Left ventricle myocardium superior (tissue), 1 donor: ENCODE measurements at regions not wholly inside any gene's neighbourhood (a gene's known extent, or its start where the extent isn't known, plus 50 kb on each side); places are given as distances from the start of the nearest gene placed in this dataset.
"Not testable (repeated sequence)": the region's sequence is repeated elsewhere in the genome, so short reads cannot be mapped to it uniquely, and the experiment has no call there.

Experiments used
- ATAC-seq: fragments of 200-7000 bp; cut with Tn5 transposase; one replicate; pipeline ENCODE4 v1.9.1; 2020; ENCODE audit warnings: mild to moderate bottlenecking, moderate library complexity
- DNase-seq: peaks from one replicate; pipeline ENCODE4 v3.0.0-alpha.2; 2020
- intact Hi-C: fragments of 100-400 bp; cut with micrococcal nuclease; formaldehyde crosslinking; loops from one replicate; pipeline ENCODE4 v1.11.0; 2022
- donor health status: DM: no; HTN: yes; CAD: no; lungs with severe emphysema.

DNA sequence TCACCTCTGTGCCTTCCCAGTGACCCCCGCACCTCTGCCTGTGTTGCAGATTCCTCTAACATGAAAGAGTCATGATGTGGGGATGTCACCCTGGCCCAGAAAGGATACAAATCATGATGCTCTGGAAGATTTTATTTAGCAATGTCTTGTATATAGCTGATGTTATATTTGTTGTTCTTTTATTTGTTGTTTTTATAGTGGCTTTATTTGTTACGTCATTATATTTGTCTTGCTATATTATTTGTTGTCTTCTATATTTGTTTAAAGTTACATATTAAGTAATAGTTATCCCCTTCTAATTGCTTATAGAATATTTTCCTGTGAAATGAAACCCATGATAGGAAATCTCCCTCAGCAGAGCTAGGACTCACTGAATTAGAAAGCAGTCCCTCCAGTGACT, 1149.2 kb downstream of the UQCRFS1 start:
- no peak for ATAC-seq

DNA sequence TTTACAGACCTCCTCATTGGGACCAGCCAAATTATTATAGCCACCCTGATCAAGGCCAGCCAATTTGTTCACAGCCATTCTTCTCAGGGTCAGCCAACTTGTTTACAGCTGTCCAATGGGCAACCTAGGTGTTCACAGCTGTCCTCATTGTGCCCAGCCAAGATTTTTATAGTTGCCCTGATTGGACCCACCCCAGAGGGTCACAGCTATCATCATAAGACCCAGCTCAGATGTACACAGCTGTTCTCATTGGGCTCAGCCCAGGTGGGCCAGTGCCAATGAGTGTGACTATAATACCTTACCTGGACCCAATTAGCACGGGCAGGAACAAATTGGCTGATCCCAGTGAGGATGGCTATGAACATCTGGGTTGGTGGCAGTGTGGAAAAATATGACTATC, 1151.8 kb downstream of the UQCRFS1 start:
- DNase-seq (no peak), ATAC-seq (no peak)

More for the DNA sequence above, 1149.2 kb downstream of the UQCRFS1 start:
- DNase-seq, result no peak
- intact Hi-C loops, result no loop called here

DNA sequence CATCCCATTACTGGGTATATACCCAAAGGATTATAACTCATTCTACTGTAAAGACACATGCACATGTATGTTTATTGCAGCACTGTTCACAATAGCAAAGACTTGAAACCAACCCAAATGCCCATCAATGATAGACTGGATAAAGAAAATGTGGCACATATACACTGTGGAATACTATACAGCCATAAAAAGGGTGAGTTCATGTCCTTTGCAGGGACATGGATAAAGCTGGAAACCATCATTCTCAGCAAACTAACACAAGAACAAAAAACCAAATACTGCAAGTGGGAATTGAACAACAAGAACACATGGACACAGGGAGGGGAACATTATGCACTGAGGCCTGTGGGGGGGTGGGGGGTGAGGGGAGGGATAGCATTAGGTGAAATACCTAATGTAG, 1155.9 kb downstream of the UQCRFS1 start:
- intact Hi-C loops, ATAC-seq, DNase-seq: not testable (repeated sequence)

More for the DNA sequence above, 1151.8 kb downstream of the UQCRFS1 start:
- intact Hi-C loops, result no loop called here

DNA sequence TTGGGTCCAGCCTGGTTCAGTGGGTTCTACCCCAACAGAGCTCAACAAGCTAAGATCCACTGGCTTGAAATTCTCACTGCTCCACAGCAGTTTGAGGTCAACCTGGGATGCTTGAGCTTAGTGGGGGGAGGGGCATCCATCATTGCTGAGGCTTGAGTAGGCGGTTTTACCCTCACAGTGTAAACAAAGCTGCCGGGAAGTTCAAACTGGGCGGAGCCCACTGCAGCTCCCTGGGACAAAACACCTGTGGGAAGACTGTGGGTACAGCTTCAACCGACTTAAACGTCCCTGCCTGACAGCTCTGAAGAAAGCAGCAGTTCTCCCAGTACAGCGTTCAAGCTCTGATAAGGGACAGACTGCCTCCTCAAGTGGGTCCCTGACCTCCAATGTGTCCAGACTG, 1161.9 kb downstream of the UQCRFS1 start:
- intact Hi-C loops, result no loop called here

DNA sequence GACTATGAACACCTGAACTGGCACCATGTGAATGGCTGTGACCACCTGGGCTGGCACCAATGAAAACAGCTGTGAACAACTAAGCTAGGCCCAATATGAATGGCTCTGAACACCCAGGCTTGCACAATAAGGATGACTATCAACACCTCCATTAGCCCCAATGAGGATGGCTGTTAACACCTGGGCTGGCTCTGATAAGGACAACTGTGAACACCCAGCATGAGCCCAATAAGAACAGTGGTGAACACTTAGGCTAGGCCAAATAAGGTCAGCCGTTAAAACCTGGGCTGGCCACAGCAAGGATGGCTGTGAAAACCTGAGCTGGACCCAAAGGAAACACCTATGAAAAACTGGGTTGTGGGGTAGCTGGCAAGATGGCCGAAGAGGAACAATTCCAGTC, 1163.1 kb downstream of the UQCRFS1 start:
- DNase-seq (no peak), ATAC-seq (no peak)
- intact Hi-C loops, result no loop called here

More for the DNA sequence above, 1161.9 kb downstream of the UQCRFS1 start:
- ATAC-seq (no peak), DNase-seq (no peak)

DNA sequence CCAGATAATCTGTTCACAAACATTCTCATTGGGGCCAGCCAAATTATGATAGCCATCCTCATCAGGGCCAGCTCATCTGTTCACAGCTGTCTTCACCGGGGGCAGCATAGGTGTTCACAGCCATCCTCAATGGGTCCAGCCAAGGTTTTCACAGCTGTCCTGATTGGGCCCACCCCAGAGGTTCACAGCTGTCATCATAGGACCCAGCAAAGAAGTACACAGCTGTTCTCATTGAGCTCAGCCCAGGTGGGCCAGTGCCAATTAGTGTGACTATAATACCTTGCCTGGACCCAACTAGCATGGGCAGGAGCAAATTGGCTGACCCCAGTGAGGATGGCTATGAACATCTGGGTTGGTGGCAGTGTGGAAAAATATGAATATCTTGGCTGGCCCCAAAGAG, 1166.0 kb downstream of the UQCRFS1 start:
- no peak for ATAC-seq
- intact Hi-C loops, result no loop called here
- no peak for DNase-seq

DNA sequence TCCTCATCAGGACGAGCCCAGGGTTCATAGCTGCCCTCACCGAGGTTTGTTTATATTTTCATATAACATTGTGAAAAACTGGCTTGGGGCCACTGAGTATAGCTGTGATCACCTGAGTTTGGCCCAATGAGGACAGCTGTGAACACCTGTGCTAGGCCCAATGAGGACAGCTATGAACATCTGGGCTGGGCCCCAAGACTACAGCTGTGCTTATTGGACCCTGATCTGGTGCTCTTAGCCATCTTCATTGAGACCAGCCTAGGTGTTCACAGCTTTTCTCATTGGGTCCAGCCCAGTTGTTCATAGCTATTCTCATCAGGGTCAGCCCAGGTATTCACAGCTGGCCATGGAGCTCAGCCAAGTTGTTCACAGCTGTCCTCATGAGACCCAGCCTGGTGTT, 1167.3 kb downstream of the UQCRFS1 start:
- intact Hi-C loops, result no loop called here
- ATAC-seq (no peak), DNase-seq (no peak)

DNA sequence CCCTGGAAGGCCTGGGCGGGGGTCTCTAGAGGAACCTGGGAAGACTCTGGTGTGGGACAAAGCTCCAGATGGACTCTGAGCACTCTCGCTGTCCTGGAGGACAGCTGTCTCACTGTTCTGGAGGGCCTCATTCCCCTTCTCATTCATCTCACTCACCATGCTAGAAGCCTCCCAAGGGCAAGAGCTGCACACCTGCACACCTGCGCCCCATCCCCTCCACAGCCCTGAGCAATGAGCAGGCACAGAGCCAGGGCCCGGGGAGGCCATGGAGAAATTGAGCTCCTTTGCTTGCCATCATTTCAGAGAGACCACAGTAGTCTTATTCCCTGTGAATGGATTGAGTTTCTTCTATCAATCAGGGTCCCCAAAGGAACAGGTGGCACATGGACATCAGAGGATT, 1168.5 kb downstream of the UQCRFS1 start:
- no peak for ATAC-seq
- no peak for DNase-seq
- intact Hi-C loops, result no loop called here

DNA sequence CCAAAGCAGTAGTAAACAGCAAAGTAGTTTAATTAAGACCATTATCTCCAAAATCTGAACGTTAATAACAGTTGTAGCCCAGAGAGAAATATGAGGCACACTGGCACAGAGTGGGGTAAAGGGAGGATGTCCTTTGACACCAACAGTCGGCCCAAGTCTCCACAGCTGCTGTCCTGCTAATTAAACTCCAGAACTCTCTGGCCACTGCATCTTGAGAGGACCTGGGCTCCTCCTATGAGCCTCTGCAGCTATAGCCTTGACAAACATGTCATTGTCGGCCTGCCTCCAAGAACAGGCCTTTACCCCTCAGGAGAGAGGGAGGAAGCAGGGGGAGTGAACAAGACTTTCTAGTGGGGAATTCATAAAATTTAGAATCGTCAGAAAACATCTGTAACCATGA, 1170.4 kb downstream of the UQCRFS1 start:
- intact Hi-C loops, result no loop called here
- DNase-seq (no peak), ATAC-seq (no peak)

DNA sequence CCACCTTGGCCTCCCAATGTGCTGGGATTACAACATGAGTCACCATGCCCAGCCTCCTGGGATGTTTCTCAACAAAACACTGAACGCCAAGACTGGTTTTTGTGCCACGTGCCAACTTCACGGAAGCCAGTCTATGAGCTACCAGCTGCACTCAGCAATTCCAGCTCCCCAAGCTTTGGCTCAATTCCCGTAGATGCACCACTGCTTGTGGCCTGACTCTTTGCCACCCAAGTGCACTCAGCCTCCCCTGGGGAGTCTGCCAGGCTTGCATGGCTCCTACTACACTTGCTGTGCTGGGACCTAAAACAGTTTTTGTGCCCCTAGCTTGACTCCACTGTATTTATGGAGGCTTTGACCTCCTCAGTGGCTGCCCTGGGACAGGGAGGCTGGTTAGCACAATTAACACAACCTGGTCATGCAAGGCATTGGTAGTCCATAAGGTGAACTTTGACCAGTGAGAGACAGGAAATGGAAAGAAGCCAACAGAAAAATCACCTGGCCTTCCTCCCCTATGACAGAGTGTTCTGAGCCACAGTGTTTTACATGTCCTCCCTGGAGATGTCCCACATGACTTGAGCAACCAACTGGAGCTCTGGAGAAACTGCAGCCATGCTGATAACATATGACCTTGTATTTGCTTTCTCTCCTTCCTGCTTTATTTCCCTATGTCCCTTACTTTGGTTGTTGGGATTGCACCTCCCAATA, 1173.1 kb downstream of the UQCRFS1 start:
- intact Hi-C loops, result no loop called here
- no peak for ATAC-seq
- no peak for DNase-seq

DNA sequence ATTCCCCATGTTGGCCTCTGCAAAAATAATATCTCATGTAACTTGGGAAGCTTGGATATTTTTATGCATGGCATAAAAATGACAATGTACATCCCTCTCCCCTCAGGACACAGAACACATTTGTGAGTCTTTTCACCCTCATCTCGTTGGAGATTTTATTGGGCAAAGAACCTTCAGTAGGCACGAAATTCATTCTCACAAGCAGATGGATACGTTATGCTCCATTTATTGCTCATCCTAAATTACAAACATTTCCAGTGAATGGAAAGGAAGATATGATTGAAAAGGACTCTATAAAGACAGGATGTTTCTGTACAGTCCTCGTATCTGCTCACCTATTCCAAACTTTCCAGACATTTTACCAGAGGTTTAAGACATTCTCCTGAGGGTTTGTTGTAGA, 1175.8 kb downstream of the UQCRFS1 start:
- DNase-seq (no peak), ATAC-seq (no peak)
- intact Hi-C loops, result no loop called here

DNA sequence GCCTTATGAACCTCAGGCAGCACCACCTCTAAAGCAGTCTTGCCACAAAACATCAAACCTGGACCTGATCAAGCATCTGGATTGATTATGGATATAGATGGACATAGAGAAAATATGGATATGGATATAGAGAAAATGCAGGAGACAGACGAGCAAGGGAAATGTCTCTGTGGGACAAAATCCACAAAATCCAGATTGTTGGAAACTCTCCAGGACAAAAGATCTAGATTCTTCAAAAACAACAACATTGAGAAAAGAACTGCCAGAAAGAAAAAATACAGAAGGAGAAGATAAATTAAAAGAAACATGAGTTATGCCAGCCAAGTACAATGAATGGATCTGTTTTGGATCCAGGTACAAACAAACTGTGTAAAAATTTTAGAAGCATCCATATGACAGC, 1176.5 kb downstream of the UQCRFS1 start:
- intact Hi-C loops, result no loop called here
- no peak for ATAC-seq

DNA sequence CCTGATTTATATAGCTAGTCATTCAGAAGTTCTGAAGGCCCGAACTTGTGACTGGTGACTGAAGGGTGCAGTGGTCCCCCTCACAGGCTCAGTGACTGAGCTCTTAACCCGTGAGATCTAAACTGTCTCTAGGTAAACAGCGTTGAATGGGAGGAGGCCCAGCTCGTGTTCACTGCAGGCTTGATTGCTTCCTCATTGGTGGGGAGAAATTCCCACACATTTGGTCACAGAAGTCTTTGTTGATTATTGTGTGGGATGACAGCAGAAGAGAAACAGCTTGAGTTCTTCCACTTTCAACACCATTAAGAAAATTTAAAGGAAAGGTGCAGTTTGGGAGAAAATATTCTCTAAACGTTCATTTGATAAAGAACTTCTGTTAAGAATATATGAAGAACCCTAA, 1178.0 kb downstream of the UQCRFS1 start:
- intact Hi-C loops, result no loop called here
- DNase-seq (no peak), ATAC-seq (no peak)

More for the DNA sequence above, 1176.5 kb downstream of the UQCRFS1 start:
- DNase-seq, result no peak

DNA sequence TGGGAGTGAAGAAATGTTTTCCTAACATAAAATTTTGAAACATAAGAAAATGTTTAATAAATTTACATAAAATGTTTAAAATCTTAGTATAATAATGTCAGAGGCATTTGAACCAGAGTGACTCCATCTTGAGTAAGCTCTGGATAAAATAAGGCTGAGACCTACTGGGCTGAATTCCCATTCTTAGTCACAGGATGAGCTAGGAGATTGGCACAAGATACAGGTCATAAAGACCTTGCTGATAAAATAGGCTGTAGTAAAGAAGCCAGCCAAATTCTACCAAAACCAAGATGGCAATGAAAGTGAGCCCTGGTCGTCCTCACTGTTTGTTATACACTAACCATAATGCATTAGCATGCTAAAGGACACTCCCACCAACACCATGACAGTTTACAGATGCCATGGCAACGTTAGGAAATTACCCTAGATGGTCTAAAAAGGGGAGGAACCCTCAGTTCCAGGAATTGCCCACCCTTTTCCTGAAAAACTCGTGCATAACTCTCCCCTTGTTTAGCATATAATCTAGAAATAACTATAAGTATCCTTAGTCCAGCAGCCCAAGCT, 1184.0 kb downstream of the UQCRFS1 start:
- ATAC-seq (no peak), DNase-seq (no peak)
- intact Hi-C loops, result no loop called here

DNA sequence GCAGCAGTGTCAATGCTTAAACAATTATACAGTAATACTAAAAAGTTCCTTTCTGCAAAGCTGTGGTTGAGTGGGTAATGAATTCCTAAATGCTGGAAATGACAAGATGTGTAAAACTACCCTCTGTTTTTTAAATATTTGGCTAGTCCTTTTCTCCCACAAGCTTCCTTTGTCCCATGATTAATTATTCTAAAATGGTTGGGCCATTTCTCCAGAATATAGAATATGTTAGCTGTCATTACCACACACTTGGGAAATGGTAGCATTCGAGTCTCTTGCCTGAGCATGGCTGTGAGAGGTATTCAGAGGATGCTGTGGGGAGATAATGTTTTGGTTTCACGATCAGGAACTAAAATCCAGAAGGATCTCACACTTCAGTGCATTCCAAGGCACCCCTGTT, 1185.8 kb downstream of the UQCRFS1 start:
- ATAC-seq (no peak), DNase-seq (no peak)
- intact Hi-C loops, result no loop called here

DNA sequence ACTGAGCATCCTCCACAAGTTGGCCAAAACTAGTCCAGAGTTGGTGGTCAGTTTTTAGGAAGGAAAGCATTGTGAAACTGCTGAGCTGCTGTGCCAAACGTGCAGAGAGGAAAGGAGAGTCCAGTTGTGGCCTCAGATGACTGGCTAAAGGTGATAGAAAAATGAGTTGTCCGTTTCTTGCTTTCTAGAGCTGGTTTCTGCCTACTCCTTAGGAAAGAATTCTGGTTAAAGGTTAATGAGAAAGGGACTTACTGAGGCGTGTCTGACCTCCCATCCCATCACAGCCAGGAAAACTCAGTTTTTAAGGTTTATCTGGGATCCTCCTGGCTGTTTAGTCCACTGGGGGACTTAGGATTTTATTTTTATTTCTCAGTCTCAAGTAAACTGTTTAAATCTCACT, 1186.3 kb downstream of the UQCRFS1 start:
- no peak for DNase-seq
- intact Hi-C loops, result no loop called here

DNA sequence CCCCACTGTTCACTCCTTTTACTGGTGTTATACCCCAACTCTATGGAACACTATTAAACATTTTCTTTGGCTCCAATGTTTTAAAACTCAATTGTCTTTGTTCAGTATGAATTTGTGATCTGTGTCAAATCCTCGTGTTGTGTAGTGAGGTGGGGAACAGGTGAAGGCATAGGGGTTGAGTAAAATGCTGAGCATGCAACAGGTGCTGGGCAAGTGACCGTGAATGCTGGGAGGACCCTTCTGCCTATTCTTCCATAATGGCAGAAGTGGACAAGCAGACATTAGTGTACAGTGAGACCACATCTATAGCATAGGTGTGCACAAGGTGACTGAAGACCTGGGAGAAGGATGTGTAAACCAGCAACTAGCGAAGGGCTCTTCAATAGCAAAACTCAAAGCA, 1188.0 kb downstream of the UQCRFS1 start:
- intact Hi-C loops, result no loop called here
- DNase-seq, result no peak
- no peak for ATAC-seq

More for the DNA sequence above, 1186.3 kb downstream of the UQCRFS1 start:
- no peak for ATAC-seq

DNA sequence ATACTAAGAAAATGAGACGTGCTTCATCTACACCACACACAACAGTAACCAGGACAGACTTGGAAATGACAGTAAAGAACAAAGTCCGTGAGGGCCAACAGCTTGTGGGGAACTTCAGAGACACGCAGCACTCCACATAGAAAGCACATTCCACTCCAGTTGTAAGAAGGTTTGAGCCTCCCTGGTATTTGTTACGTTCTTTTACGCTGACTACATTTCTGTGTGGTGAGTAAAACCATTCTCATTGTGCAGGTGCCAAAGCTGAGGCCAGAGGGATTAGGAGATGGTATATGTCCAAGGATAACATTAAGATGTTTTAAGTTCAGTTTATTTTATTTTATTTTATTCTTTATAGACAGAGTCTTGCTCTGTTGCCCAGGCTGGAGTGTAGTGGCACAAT, 1189.9 kb downstream of the UQCRFS1 start:
- DNase-seq (no peak), ATAC-seq (no peak)
- intact Hi-C loops, result no loop called here

DNA sequence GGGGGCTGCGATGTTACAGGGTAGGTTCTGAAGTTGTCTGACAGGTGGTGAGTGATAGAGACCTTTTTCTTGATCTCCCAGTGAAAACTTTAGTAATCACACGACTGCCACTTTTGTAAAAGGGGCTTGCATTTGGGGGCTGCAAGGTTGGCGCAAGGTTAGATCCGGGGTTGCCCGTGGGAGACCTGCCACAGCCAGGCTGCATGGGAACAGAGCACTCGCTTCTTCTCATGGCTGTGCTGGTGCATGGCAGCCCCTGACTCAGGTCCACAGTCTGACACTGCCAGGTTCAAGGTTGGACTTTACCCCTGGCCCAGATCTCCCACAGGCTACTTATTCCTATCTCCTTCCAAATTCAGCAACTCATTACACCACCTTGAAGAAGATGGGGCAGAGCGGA, 1190.4 kb downstream of the UQCRFS1 start:
- intact Hi-C loops, result no loop called here
- DNase-seq, result no peak
- ATAC-seq, result no peak

DNA sequence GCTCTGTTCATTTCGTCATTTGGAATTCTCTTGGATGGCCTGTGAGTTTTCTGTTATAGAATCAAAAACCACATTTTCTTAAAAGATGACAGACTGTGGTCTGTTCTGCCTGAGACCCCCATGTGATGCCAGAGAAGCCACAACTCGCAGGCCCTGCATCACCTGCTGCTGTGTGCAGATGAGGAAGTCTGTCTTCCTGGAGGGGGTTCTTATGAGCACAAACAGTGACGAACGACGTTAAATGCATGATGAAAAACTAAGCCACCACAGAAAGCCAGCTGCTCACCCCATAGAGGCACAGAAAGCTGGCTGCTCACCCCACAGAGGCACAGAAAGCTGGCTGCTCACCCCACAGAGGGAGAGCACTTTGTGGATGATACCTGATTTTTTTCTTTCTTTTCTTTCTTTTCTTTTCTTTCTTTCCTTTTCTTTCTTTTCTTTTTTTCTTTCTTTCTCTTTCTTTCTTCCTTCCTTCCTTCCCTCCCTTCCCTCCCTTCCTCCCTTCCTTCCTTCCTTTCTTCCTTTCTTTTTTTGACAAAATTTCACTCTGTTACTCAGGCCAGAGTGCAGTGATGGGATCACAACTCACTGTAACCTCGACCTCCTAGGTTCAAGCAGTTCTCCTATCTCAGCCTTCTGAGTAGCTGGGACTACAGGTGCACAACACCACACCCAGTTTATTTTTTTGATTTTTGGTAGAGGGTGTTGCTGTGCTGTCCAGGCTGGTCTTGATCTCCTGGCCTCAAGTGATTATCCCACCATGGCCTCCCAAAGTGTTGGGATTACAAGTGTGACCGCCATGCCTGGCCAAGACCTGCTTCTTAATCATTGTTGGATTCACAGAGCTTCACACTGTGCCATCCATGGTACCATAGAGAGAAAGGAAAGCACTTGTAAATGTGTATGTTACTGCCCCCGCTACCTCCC, 1191.4 kb downstream of the UQCRFS1 start:
- intact Hi-C loops, result no loop called here
- ATAC-seq, result no peak

More for the DNA sequence above, 1191.4 kb downstream of the UQCRFS1 start:
- no peak for DNase-seq
